Colonic mucosa (tissue), 4 donors: ENCODE measurements at regions not wholly inside any gene's neighbourhood (a gene's known extent, or its start where the extent isn't known, plus 50 kb on each side); places are given as distances from the start of the nearest gene placed in this dataset.

Experiments
- DNase-seq: peaks from one replicate; pipeline ENCODE4 v3.0.0-alpha.2; 2020
- H3K27ac ChIP-seq: fragments of 200-600 bp; one replicate; pipeline ENCODE4 v1.8.0; 2021
- H3K27me3 ChIP-seq: fragments of 200-600 bp; one replicate; pipeline ENCODE4 v1.8.0; 2021
- H3K36me3 ChIP-seq: fragments of 200-600 bp; one replicate; pipeline ENCODE4 v1.8.0; 2021
- H3K4me1 ChIP-seq: fragments of 200-600 bp; one replicate; pipeline ENCODE4 v1.8.0; 2021; ENCODE audit warnings: mild to moderate bottlenecking
- H3K4me3 ChIP-seq: fragments of 200-600 bp; one replicate; pipeline ENCODE4 v1.8.0; 2021
- H3K9ac ChIP-seq, 2 donors: one replicate each; pipeline ENCODE4 v1.7.0; 2013; ENCODE audit warnings: control low read depth in 2 of 2, low read depth in 2 of 2, low read length in 2 of 2
- H3K9me3 ChIP-seq: fragments of 200-600 bp; one replicate; pipeline ENCODE4 v1.8.0; 2021
- CTCF ChIP-seq: fragments of 200-600 bp; IDR thresholded peaks from one replicate; pipeline ENCODE4 v1.8.0; 2022; ENCODE audit warnings: antibody characterized with exemption, mild to moderate bottlenecking
- intact Hi-C: fragments of 100-400 bp; cut with DNase I; formaldehyde crosslinking; loops from one replicate; pipeline ENCODE4 v1.14.1; 2022
- donor health status: healthy.
- donor health status: DM: no; HTN: no; CAD: no.
- donor health status: DM: no; HTN: no; CAD: no.

DNA sequence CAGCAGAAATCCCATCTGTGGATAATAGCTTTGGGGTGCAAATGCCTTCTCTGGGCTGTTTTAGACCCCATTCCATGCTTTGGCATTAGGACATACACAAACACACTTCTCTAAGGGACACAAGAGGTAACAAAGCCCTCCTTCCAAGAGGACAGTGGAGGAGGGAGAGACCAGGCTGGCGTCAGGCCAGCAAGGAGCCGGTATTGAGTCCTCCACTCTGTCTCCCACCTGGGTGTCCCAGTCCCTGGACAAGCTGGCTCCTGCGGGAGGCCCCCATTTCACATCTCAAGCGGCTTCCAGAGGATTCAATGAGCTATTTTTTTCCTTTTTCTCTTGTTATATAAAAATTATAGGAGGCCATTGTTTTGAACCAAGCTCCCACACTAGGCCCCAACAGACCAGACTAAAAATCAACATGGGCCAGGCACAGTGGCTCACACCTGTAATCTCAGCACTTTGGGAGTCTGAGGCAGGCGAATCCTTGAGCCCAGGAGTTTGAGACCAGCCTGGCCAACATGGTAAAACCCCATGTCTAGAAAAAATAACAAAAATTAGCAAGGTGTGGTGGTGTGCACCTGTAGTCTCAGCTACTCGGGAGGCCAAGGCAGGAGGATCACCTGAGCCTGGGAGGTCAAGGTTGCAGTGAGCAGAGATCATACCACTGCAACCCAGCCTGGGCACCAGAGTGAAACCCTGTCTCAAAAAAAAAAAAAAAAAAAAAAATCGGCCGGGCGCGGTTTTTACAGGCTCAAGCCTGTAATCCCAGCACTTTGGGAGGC lies 142.9 kb downstream of the TOMM20 start:
- Histone ChIP-seq H3K4me3 (no peak overlapping the region), H3K9ac (no peak overlapping the region), H3K27me3 (no peaks in the 10 kb centered on the region), H3K36me3 (no peaks in the 10 kb centered on the region), H3K4me1 (peaks cover 20% of the 10 kb centered on the region), H3K27ac (peak overlapping the region; percentile 15), H3K9me3 (no peaks in the 10 kb centered on the region)
- intact Hi-C loops = loop anchor here (10.0 kb wide), 2 partner anchors 261 to 491 kb away; no protein-coding TSS in a partner anchor
- no peak for TF ChIP-seq CTCF
- DNase-seq = no peak

- no peak for TF ChIP-seq CTCF
- H3K9ac ChIP-seq = no peak overlapping the region
- no peaks in the 10 kb centered on the region for H3K27me3 ChIP-seq
- no peaks in the 10 kb centered on the region for H3K36me3 ChIP-seq
- intact Hi-C loops = loop anchor here (10.0 kb wide), 2 partner anchors 260 to 490 kb away; no protein-coding TSS in a partner anchor
- peaks cover 25% of the 10 kb centered on the region for H3K4me1 ChIP-seq
- no peaks in the 10 kb centered on the region for H3K9me3 ChIP-seq
- no peak overlapping the region for H3K4me3 ChIP-seq
- DNase-seq = no peak
- H3K27ac ChIP-seq = peak overlapping the region; percentile 30
Observed at GRCh38 chr1:234985007-234985370, 143.6 kb downstream of the TOMM20 start.

GRCh38 chr1:234983564-234984238 lies 144.9 kb downstream of the TOMM20 start:
- TF ChIP-seq CTCF = no peak
- Histone ChIP-seq H3K4me3 (no peak overlapping the region), H3K4me1 (peaks cover 33% of the 10 kb centered on the region), H3K9ac (no peak overlapping the region), H3K27me3 (no peaks in the 10 kb centered on the region), H3K9me3 (no peaks in the 10 kb centered on the region), H3K27ac (peak overlapping the region; percentile 30), H3K36me3 (no peaks in the 10 kb centered on the region)
- DNase-seq = no peak
- intact Hi-C loops = loop anchor here (10.0 kb wide), 2 partner anchors 259 to 489 kb away; no protein-coding TSS in a partner anchor

DNA sequence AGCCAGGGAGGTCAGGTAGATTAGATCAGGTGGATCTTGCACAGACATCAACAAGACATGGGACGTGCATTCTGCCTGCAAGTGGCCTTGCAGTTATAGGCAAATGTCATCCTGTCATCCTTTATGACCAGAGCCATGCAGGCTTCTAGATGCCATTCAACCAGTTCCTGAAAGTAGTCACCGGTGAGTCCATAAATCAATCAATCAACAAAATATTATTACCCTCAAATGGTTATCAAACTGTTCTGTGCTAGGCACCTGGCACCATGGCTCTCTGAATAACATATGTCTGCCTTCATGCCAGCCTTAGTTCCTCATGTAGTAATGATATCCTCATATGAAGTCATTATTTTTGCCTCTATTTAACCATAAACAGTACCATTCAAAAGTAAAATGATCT lies 146.9 kb downstream of the TOMM20 start:
- Histone ChIP-seq H3K4me1 (peaks cover 32% of the 10 kb centered on the region), H3K4me3 (no peak overlapping the region), H3K9me3 (no peaks in the 10 kb centered on the region), H3K9ac (no peak overlapping the region), H3K27me3 (no peaks in the 10 kb centered on the region), H3K27ac (peak overlapping the region; percentile 90), H3K36me3 (no peaks in the 10 kb centered on the region)
- DNase-seq = no peak
- TF ChIP-seq CTCF = no peak
- intact Hi-C loops = loop anchor here (10.0 kb wide), 2 partner anchors 257 to 487 kb away; no protein-coding TSS in a partner anchor

DNA sequence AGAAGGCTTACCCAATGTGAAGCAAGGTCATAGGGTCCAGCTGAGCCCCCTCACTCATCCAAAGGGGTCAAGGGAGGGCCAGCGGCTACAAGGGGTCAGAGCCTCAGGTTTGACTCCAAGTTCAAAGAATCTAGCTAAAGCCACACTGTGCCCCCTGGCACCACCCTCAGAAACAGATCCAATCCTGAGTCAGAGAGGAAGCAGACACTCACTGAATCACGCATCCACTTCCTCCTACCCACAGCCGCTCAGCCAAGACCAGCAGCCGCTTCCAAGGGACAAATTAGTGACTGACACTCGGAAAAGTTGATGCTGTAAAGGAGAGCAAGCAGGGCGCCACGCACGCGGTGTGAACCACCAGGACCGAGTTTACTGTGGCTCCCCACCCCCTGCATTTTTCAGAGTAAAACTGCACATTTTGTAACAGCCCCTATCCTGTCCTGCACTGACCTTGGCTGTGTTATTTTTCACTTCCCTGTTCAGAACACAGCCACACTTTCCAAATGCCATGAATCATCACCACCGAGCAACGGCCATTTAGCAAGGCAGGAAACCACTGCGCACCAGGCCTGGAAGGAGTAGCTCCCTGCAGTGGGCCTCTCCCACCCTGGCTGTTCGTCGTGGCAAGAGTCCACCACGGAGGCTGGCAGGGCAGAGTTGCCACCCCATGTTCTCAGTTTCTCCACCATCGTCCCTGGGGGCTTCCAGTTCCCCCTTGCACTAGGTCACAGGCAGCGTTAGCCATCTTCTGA lies 147.8 kb downstream of the TOMM20 start:
- Histone ChIP-seq H3K27ac (peak overlapping the region; percentile 90), H3K27me3 (no peaks in the 10 kb centered on the region), H3K4me3 (no peak overlapping the region), H3K4me1 (peaks cover 29% of the 10 kb centered on the region), H3K36me3 (no peaks in the 10 kb centered on the region), H3K9ac (peak overlapping the region; percentile 44 to 89), H3K9me3 (no peaks in the 10 kb centered on the region)
- intact Hi-C loops = loop anchor here (10.0 kb wide), 2 partner anchors 256 to 486 kb away; no protein-coding TSS in a partner anchor
- TF ChIP-seq CTCF = no peak
- DNase-seq = peak; percentile 67
